Mammary epithelial cell (primary cell): ENCODE measurements at regions not wholly inside any gene's neighbourhood (a gene's known extent, or its start where the extent isn't known, plus 50 kb on each side); places are given as distances from the start of the nearest gene placed in this dataset.

Experiments
- CTCF ChIP-seq, 2 donors: IDR thresholded peaks in 1 of 2; conservative IDR thresholded peaks in 1 of 2; 2 replicates each; pipeline ENCODE4 v1.5.1; 2011 to 2012; ENCODE audit warnings: inconsistent platforms in 2 of 2, low read length in 2 of 2, mild to moderate bottlenecking in 2 of 2, control low read depth in 1 of 2, low read depth in 1 of 2; ENCODE audit not compliant: insufficient read depth in 1 of 2; ENCODE audit errors: extremely low read depth in 1 of 2
- EZH2 ChIP-seq: IDR thresholded peaks from 2 replicates; pipeline ENCODE4 v1.6.1; 2012; ENCODE audit warnings: low read length, inconsistent platforms, borderline replicate concordance

GRCh38 chr12:68455691-68456345, 123.7 kb upstream of the MDM1 start:
- no peak for TF ChIP-seq CTCF (conservative IDR thresholded peaks at IDR 0.05 in 1 of 2, IDR thresholded peaks at IDR 0.05 in 1 of 2; ENCODE audit: extremely low read depth in 1 of 2, insufficient read depth in 1 of 2, low read depth in 1 of 2, low read length in 2 of 2)
- TF ChIP-seq EZH2 = no peak
